Cardiac muscle cell (in vitro differentiated cells and primary cell): ENCODE measurements at regions not wholly inside any gene's neighbourhood (a gene's known extent, or its start where the extent isn't known, plus 50 kb on each side); places are given as distances from the start of the nearest gene placed in this dataset.

Experiments used
- DNase-seq, 2 donors: peaks; one replicate each; pipeline versions ENCODE4 v3.0.0 to v3.0.0-alpha.2; 2010 to 2017; ENCODE audit warnings: low read depth in 1 of 2, low spot score in 1 of 2
- H3K27ac ChIP-seq: fragments of 200-600 bp; sonication (generic); 2 replicates; pipeline ENCODE4 v1.5.1; 2016
- H3K27me3 ChIP-seq: fragments of 200-600 bp; sonication (generic); 2 replicates; pipeline ENCODE4 v1.6.0; 2016; ENCODE audit warnings: control low read depth
- H3K36me3 ChIP-seq: fragments of 200-600 bp; sonication (generic); 2 replicates; pipeline ENCODE4 v1.5.1; 2016; ENCODE audit warnings: control low read depth
- H3K4me1 ChIP-seq: fragments of 200-600 bp; sonication (generic); 2 replicates; pipeline ENCODE4 v1.8.1; 2017; ENCODE audit warnings: low read depth, mild to moderate bottlenecking, mixed run types
- H3K4me3 ChIP-seq: fragments of 200-600 bp; sonication (generic); 2 replicates; pipeline ENCODE4 v1.5.1; 2016; ENCODE audit warnings: mild to moderate bottlenecking
- H3K9me3 ChIP-seq: fragments of 200-600 bp; sonication (generic); 2 replicates; pipeline ENCODE4 v1.5.1; 2017; ENCODE audit warnings: low read depth, mild to moderate bottlenecking, control low read depth
- CTCF ChIP-seq: IDR thresholded peaks from 2 replicates; pipeline ENCODE4 v1.5.1; 2012; ENCODE audit warnings: low read depth, mild to moderate bottlenecking, low read length

DNA sequence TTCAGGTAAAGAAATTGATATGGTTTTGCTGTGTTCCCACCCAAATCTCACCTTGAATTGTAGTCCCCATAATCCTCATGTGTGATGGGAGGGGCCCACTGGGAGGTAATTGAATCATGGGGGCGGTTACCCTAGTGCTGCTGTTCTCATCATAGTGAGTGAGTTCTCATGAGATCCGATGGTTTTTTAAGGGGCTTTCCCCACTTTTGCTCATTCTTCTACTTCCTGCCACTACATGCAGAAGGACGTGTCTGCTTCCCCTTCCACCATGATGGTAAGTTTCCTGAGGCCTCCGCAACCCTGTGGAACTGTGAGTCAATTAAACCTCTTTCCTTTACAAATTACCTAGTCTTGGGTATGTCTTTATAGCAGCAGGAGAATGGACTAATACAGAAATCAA is 69.3 kb downstream of the MIS18A start:
- Histone ChIP-seq H3K36me3 (no peaks in the 10 kb centered on the region), H3K27ac (no peak overlapping the region), H3K4me3 (no peak overlapping the region), H3K9me3 (no peaks in the 10 kb centered on the region), H3K4me1 (no peaks in the 10 kb centered on the region), H3K27me3 (no peaks in the 10 kb centered on the region)
- no peak for TF ChIP-seq CTCF
- DNase-seq: no peak

DNA sequence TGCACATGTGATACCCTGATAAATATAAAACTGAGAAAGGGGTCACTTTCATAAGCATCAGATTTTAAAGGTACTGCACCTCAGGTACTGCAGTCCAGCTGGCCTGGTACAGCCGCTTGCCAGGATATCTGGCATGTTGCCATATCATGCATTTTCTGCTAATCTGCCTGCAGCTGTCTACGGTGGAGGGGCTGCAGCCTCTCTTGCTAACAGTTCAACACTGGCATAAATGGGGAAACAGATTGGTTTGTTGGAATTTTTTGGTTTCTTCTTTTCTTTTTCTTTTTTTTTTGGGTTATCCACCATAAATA is 71.5 kb downstream of the MIS18A start:
- Histone ChIP-seq H3K27me3 (no peaks in the 10 kb centered on the region), H3K4me1 (no peaks in the 10 kb centered on the region), H3K4me3 (no peak overlapping the region), H3K27ac (no peak overlapping the region), H3K9me3 (no peaks in the 10 kb centered on the region), H3K36me3 (no peaks in the 10 kb centered on the region)
- peak in 1 of 2 donors; percentile 51 for DNase-seq
- TF ChIP-seq CTCF: no peak

DNA sequence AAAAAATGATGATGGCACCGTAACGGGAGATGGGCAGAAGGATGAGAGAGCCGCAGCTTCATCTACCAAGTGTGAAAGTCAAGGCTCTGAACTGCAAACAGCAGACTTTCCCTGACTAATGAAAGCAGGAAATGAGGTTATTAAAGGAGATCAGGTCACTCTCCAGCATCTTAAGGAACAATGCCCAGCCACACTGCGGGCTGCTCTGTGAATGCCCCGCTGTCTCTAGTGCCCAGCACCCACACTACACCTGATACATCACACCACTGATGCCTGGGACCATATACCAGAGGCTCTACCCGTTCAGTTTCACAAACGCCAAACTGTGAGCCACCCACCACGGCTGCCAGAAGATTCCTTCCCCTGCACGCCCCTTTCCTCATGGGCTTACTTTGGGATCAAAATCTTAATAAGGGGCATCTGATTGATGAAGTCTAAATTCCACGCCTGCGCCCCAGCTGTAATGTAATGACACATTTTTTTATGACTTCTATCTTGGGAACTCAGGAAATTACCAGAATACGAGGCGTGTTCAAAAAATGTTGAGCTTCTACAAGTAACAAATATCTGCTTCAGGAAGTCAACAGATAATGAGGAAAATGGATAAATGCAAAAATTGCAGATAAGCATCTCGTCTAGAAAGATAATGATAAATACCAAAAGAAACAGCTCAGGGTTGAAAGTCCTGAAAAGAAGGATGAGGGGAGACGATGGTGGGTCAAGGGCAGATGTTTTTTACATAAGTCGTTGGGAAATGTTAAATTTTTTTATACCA is 72.0 kb downstream of the MIS18A start:
- DNase-seq: no peak
- no peak for TF ChIP-seq CTCF
- Histone ChIP-seq H3K36me3 (no peaks in the 10 kb centered on the region), H3K27me3 (no peaks in the 10 kb centered on the region), H3K27ac (no peak overlapping the region), H3K4me3 (no peak overlapping the region), H3K9me3 (no peaks in the 10 kb centered on the region), H3K4me1 (no peaks in the 10 kb centered on the region)

DNA sequence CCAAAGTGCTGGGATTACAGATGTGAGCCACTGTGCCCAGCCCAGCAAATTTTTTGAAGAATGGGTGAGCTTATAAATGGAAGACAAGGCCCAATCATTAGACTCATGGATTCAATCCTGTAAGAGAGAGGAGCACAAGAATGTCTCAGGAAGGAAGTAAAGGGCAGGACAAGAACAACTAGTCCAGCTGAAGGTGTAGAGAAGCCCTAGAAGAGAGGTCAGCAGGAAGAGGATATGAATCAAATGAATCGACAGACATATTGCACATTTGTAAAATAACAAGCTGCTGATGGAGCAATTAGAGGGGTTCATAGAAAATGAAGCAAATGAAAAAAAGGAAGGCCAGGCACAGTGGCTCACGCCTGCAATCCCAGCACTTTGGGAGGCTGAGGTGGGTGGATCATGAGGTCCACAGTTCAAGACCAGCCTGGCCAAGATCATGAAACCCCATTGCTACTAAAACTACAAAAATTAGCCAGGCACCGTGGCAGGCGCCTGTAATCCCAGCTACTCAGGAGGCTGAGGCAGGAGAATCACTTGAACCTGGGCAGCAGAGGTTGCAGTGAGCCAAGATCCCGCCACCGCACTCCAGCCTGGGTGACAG is 74.9 kb downstream of the MIS18A start:
- no peaks in the 10 kb centered on the region for H3K4me1 ChIP-seq
- DNase-seq: no peak
- TF ChIP-seq CTCF: no peak

GRCh38 chr21:32200029-32200428 is 78.8 kb downstream of the MIS18A start:
- Histone ChIP-seq H3K4me3 (no peak overlapping the region), H3K27ac (no peak overlapping the region), H3K9me3 (no peaks in the 10 kb centered on the region), H3K27me3 (no peaks in the 10 kb centered on the region), H3K36me3 (no peaks in the 10 kb centered on the region), H3K4me1 (no peaks in the 10 kb centered on the region)
- TF ChIP-seq CTCF: no peak
- no peak for DNase-seq

More for the DNA sequence above, 74.9 kb downstream of the MIS18A start:
- no peaks in the 10 kb centered on the region for H3K9me3 ChIP-seq
- no peak overlapping the region for H3K27ac ChIP-seq
- no peaks in the 10 kb centered on the region for H3K27me3 ChIP-seq
- no peaks in the 10 kb centered on the region for H3K36me3 ChIP-seq
- H3K4me3 ChIP-seq: no peak overlapping the region
